Activated T-cell treated with anti-CD3 and anti-CD28 coated beads for 4 hours (primary cell): ENCODE measurements at regions not wholly inside any gene's neighbourhood (a gene's known extent, or its start where the extent isn't known, plus 50 kb on each side); places are given as distances from the start of the nearest gene placed in this dataset.

Experiments
- DNase-seq: peaks from one replicate; pipeline ENCODE4 v3.0.0-alpha.2; 2020

DNA sequence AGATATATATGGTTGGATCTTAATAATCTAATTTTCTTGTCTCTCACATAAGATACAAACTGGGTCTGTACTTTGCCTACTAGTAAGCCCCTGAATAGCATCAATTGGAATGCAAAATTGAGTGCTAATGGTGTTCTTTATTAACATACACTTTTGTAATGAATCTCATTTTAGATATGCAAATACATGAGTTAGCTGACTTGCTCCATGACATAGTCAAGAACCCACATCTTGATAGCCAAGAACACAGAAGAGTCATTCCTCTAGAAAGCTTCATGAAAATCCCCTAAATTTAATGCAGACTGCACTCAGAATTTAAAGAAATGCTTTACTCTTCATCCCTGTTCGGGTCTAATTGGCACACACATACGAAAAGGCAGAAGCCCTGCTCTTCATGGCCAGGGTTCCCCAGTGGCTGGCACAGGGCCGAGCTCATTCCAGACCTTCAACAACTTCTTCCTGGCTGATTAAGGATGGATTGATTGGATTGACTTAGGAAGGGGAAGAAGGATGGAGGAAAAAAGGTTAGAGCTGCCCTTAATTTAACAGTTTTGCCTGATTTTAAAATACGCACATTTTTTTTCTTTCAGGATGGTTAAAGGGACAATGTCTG is 431.1 kb upstream of the KLF6 start:
- no peak for DNase-seq

DNA sequence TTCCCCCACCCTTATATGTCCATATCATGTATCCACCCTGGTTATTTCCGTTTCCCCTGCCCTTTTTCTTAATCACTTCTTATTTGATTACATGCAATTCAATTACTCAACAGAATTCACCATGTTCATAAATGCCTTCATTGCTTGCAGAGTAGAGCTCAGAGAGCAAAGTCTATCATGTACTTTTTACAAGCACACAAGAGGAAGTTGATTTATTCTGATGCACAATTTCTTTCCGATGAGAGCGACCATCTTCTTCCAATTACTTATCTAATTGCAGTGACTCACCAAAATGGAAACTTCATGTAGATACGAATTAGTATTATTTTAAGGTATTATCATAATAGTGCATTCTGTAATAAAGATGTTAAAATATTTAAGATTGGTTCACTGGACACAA is 430.5 kb upstream of the KLF6 start:
- no peak for DNase-seq

DNA sequence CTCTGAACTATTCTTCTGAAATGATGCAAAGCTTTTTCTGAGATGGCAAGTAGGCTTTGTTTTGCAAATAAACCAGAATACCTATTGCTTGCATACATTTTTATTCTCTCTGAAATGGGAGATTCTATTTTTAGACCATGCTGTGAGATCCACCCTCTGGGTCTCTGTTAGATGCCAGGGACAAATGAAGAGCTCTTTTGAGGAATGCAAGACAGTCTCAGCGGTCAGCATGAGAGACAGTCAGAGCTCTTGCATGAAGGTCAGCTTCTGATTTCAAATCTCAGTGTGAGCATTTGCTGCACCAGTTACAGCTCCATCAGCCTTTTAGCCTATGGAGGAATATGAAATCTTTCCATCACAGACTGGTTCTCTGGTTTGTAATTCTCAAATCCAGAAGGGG is 429.9 kb upstream of the KLF6 start:
- no peak for DNase-seq

- no peak for DNase-seq
Measured at GRCh38 chr10:4213441-4213840, 428.4 kb upstream of the KLF6 start.

DNA sequence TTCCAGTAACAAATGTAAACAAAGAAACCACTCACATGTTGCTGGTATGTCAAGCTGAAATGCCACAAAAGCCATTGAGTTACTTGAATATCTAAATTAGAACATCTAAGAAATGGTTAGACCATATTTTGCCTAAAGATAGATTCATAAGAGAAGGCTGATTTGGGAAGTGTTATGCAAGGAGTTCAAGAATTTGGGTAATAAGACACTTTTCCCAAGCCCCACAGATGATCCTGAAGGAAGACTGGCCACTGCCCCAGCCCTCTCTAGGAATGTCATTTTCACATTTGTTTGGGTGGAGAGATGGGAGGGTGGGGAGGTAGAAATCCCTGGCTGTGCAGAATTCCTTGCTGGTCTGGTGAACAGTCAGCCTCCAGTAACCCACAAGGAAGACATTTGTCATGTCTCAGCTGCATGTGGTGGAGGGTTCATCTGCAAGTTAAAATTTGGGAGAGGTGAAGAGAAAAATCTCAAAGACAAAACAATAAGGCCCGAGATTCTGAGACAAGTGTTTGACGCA is 427.2 kb upstream of the KLF6 start:
- DNase-seq = no peak

GRCh38 chr10:4208499-4208898 is 423.5 kb upstream of the KLF6 start:
- no peak for DNase-seq

GRCh38 chr10:4205113-4205512 is 420.1 kb upstream of the KLF6 start:
- no peak for DNase-seq

- no peak for DNase-seq
Measured at GRCh38 chr10:4202938-4203337, 417.9 kb upstream of the KLF6 start.

- no peak for DNase-seq
Measured at GRCh38 chr10:4201866-4202825, 417.1 kb upstream of the KLF6 start.

DNA sequence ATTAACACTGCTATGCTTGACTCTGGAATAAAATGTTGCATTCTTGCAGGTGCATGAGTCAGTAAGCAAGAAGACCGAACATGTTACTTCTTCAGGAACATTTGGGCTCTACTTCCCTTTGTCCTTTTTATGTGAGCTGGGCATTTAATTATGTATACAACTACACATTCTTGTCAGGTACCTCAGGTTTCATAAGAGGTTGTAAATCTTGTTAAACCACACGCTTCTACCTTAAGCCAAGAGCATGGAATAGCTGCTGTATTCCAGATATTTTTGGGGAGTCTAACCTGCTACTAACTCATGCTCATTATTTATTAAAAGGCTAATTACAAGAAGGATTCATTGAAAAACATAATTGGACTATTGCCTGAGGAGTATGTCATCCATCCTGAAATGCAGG is 414.2 kb upstream of the KLF6 start:
- DNase-seq = no peak

GRCh38 chr10:4198216-4198615 is 413.2 kb upstream of the KLF6 start:
- no peak for DNase-seq

DNA sequence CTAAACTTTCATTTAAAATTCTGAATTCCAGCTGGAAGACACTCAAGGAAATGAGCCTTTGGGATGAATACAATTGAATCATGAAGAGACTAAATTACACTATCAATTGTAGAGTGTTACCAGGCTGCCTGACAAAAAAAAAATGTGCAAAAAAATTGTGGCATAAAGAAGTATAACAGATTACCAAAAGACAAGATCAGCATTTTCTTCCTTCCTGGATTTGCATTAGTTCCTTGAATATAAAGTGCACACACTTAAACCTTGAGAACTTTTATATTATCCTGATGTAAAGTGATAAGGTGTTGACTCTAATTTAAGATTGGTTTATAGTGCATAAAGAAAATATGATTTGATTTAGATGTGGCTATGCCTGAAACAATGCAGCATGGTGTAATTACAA is 412.7 kb upstream of the KLF6 start:
- no peak for DNase-seq

GRCh38 chr10:4196771-4197390 is 411.9 kb upstream of the KLF6 start:
- DNase-seq = no peak

GRCh38 chr10:4196183-4196582 is 411.2 kb upstream of the KLF6 start:
- no peak for DNase-seq

GRCh38 chr10:4195213-4195612 is 410.2 kb upstream of the KLF6 start:
- no peak for DNase-seq

- no peak for DNase-seq
Measured at GRCh38 chr10:4194231-4194630, 409.2 kb upstream of the KLF6 start.

DNA sequence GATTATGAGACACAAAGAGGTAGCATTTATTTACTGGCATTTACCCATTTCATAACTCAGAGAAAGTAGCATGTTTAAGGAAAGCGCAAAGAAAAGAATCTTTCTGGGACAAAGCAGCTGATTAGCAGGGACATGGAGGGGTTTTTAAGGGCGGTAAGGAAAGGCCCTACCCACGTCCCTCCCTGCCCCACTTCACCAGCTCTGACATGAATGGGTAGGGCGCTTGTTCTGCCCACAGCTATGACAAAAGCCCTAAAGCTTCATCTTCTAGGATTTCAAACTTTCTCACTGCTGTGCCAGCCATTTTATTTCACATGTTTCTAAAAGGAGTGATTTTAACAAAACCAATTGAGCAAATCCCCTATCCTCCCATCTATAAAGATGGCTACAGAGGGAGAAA is 406.9 kb upstream of the KLF6 start:
- DNase-seq = no peak

- no peak for DNase-seq
Measured at GRCh38 chr10:4191354-4191753, 406.3 kb upstream of the KLF6 start.

DNA sequence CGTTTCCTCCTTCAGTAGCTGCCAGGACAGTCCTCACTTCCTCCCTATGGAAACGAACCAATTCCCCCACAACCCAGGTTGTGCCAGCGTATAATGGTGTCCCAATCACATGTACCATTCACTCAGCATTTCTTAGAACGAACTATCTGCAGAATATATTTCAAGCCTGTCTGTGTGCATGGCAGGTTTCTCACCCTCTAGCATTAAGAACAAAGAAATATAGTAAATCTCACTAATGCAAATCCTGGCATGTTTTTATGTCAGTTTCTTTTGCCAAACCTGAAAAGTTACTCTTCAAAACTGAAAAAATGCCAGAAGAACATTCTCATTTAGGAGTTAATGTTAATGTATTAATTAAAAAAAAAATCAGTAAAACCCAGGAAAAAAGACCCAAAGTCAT is 405.9 kb upstream of the KLF6 start:
- DNase-seq = no peak

- no peak for DNase-seq
Measured at GRCh38 chr10:4189281-4189680, 404.3 kb upstream of the KLF6 start.

- DNase-seq = no peak
Measured at GRCh38 chr10:4188406-4188805, 403.4 kb upstream of the KLF6 start.

DNA sequence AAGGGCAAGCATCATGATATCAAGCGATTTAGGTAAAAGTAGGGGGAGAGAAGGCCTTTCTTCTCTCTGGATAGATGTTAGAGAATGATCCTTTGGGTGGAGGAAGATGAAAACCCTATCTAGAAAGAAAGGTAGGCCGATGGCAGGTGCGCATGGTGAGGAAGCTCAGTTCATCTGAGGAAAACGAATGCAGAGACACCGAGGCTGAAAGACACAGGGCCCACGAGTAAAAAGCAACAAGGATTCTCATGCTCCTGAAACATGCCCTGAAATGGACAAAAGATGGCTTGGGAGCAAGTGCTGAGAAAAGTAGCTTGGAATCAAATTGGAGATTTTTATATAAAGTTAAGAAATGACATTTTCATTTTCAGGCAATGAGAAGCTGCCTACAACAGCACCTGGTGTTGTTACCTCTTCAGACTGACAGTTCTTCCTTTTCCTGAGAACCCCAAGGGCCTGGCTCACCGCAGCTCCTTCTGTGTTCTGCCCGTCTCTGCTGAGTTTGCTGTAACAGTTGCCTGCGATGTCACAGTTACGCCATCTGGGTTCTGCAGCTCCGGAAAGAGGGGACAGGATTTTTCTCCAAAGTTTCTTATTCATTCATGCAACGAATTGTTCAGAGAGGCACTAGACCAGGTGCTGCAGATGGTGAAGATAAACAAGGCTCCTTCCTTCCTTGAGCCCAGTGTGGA is 402.0 kb upstream of the KLF6 start:
- no peak for DNase-seq

- no peak for DNase-seq
Measured at GRCh38 chr10:4183761-4184261, 398.8 kb upstream of the KLF6 start.
